Sigmoid colon (tissue), 4 donors: ENCODE measurements at regions not wholly inside any gene's neighbourhood (a gene's known extent, or its start where the extent isn't known, plus 50 kb on each side); places are given as distances from the start of the nearest gene placed in this dataset.

Source experiments
- EP300 ChIP-seq, 4 donors: sonication (generic); formaldehyde crosslinking; IDR thresholded peaks; one replicate each; pipeline ENCODE4 v1.6.1; 2017; ENCODE audit warnings: antibody characterized with exemption in 4 of 4
- POLR2A ChIP-seq, 2 donors: fragments of 450-650 bp; IDR thresholded peaks; one replicate each; pipeline ENCODE4 v1.6.1; 2016; ENCODE audit warnings: antibody characterized with exemption in 2 of 2, mild to moderate bottlenecking in 2 of 2, moderate library complexity in 2 of 2
- TF ChIP-seq, protein P1 (sequence below), 4 experiments: fragments of 450-650 bp in 3 of 4; fragments of 200-600 bp in 1 of 4; IDR thresholded peaks; one replicate each; pipeline ENCODE4 v1.5.1; 2016 to 2019; ENCODE audit warnings: antibody characterized with exemption in 4 of 4, mild to moderate bottlenecking in 3 of 4, moderate library complexity in 2 of 4

GRCh38 chr1:192496369-192497056 lies 79.1 kb upstream of the RGS1 start:
- TF ChIP-seq EP300 (IDR thresholded peaks at IDR 0.05) (no peak), POLR2A (IDR thresholded peaks at IDR 0.05) (no peak)
- TF ChIP-seq, protein P1, sequence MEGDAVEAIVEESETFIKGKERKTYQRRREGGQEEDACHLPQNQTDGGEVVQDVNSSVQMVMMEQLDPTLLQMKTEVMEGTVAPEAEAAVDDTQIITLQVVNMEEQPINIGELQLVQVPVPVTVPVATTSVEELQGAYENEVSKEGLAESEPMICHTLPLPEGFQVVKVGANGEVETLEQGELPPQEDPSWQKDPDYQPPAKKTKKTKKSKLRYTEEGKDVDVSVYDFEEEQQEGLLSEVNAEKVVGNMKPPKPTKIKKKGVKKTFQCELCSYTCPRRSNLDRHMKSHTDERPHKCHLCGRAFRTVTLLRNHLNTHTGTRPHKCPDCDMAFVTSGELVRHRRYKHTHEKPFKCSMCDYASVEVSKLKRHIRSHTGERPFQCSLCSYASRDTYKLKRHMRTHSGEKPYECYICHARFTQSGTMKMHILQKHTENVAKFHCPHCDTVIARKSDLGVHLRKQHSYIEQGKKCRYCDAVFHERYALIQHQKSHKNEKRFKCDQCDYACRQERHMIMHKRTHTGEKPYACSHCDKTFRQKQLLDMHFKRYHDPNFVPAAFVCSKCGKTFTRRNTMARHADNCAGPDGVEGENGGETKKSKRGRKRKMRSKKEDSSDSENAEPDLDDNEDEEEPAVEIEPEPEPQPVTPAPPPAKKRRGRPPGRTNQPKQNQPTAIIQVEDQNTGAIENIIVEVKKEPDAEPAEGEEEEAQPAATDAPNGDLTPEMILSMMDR (IDR thresholded peaks at IDR 0.05): no peak
